ENCODE measurements at regions not wholly inside any gene's neighbourhood (a gene's known extent, or its start where the extent isn't known, plus 50 kb on each side); places are given as distances from the start of the nearest gene placed in this dataset.
A peak's percentile ranks its signal among the peaks of the same experiment; 100 is the strongest.

GRCh38 chr2:240232961-240233884 is 92.8 kb upstream of the OTOS start (continued):
- peak in 2 of 3 experiments; percentile 80 to 90; a peak in 3 of 4 replicates for TF ChIP-seq CTCF (IDR thresholded peaks at IDR 0.05; ENCODE audit: control extremely low read depth in 1 of 3, insufficient read depth in 1 of 3, low read depth in 1 of 3, low read length in 3 of 3)
- TF ChIP-seq TBP (IDR thresholded peaks at IDR 0.05; ENCODE audit: low read depth, low read length), result no peak
- no peak for TF ChIP-seq YY1 (IDR thresholded peaks at IDR 0.05; ENCODE audit: low read depth, low read length)
- TF ChIP-seq FOSL1 (IDR thresholded peaks at IDR 0.05; ENCODE audit: insufficient read depth, low read depth, low read length), result no peak
- no peak for TF ChIP-seq JUN (IDR thresholded peaks at IDR 0.05; ENCODE audit: low read depth, low read length)
- peak; percentile 51; the same call in 1 of the 2 replicates for TF ChIP-seq CREB1 (IDR thresholded peaks at IDR 0.05)
- TF ChIP-seq CHD7 (IDR thresholded peaks at IDR 0.05; ENCODE audit: insufficient replicate concordance, low read length), result no peak
- TF ChIP-seq TAF1 (IDR thresholded peaks at IDR 0.05; ENCODE audit: low read depth, low read length), result no peak

All from H1 (cell line).